H1 (cell line): ENCODE measurements at regions not wholly inside any gene's neighbourhood (a gene's known extent, or its start where the extent isn't known, plus 50 kb on each side); places are given as distances from the start of the nearest gene placed in this dataset.

Experiments
- CTCF ChIA-PET: fragments of 300-600 bp; sonication (Branson Sonifier 250); formaldehyde crosslinking; loops from one replicate; lab custom pipeline; 2021; ENCODE audit not compliant: partially characterized antibody; lab: Charles Lee
- POLR2A ChIA-PET: fragments of 300-600 bp; sonication (Branson Sonifier 250); formaldehyde crosslinking; loops from one replicate; lab custom pipeline; 2021; ENCODE audit warnings: inconsistent platforms; ENCODE audit not compliant: partially characterized antibody; lab: Charles Lee
- DNase-seq, 2 experiments: peaks; one replicate each; pipeline versions ENCODE4 v3.0.0 to v3.0.0-alpha.2; 2010 to 2022; ENCODE audit warnings: low spot score in 2 of 2, low read depth in 1 of 2, mixed read lengths in 1 of 2
- FAIRE-seq: peaks from 2 replicates; lab custom pipeline; 2011; peaks lifted over from hg19 to GRCh38; lab: Jason Lieb, UNC
- H2AFZ ChIP-seq: 2 replicates; pipeline ENCODE4 v1.8.1; 2012; ENCODE audit warnings: low read length, inconsistent platforms
- H2AK5ac ChIP-seq: 2 replicates; pipeline ENCODE4 v1.6.1; 2013; ENCODE audit warnings: low read depth, low read length
- H2BK120ac ChIP-seq: replicated peaks from 2 replicates; pipeline ENCODE3; 2013; ENCODE audit warnings: low read depth, low read length, inconsistent platforms
- H2BK12ac ChIP-seq: 2 replicates; pipeline ENCODE4 v1.6.1; 2013; ENCODE audit warnings: low read depth, low read length
- H2BK15ac ChIP-seq: 2 replicates; pipeline ENCODE4 v1.6.1; 2013; ENCODE audit warnings: low read length
- H2BK20ac ChIP-seq: 2 replicates; pipeline ENCODE4 v1.6.1; 2013; ENCODE audit warnings: low read length
- H2BK5ac ChIP-seq: 2 replicates; pipeline ENCODE4 v1.6.1; 2013; ENCODE audit warnings: low read depth, low read length
- H3K14ac ChIP-seq: 2 replicates; pipeline ENCODE4 v1.6.1; 2013; ENCODE audit warnings: inconsistent platforms; ENCODE audit not compliant: insufficient read length
- H3K18ac ChIP-seq: 2 replicates; pipeline ENCODE4 v1.6.1; 2013; ENCODE audit warnings: low read length; ENCODE audit errors: extremely low read depth
- H3K23ac ChIP-seq: 2 replicates; pipeline ENCODE4 v1.6.1; 2013; ENCODE audit warnings: inconsistent platforms; ENCODE audit not compliant: insufficient read length
- H3K23me2 ChIP-seq: 2 replicates; pipeline ENCODE4 v1.6.1; 2013; ENCODE audit warnings: low read depth, low read length
- H3K27ac ChIP-seq: 2 replicates; pipeline ENCODE4 v1.6.1; 2011; ENCODE audit warnings: low read depth, low read length, inconsistent platforms
- H3K27me3 ChIP-seq, 4 experiments: replicated peaks in 1 of 4; 1 replicate in 1 of 4; 2 replicates in 3 of 4; pipeline versions ENCODE4 v1.6.1 to v1.8.1; 2011 to 2013; ENCODE audit warnings: low read length in 3 of 4, mild to moderate bottlenecking in 3 of 4, inconsistent platforms in 2 of 4, mixed read lengths in 2 of 4, moderate library complexity in 1 of 4; ENCODE audit not compliant: control insufficient read depth in 3 of 4, insufficient read depth in 3 of 4; ENCODE audit errors: extremely low read depth in 1 of 4
- H3K36me3 ChIP-seq, 4 experiments: 2 replicates each; pipeline versions ENCODE4 v1.6.1 to v1.8.1; 2011 to 2013; ENCODE audit warnings: mild to moderate bottlenecking in 4 of 4, low read length in 3 of 4, moderate library complexity in 2 of 4, control low read depth in 1 of 4, inconsistent platforms in 1 of 4; ENCODE audit not compliant: insufficient read depth in 4 of 4, control insufficient read depth in 2 of 4
- H3K4ac ChIP-seq: replicated peaks from 2 replicates; pipeline ENCODE3; 2013; ENCODE audit warnings: low read length, low read depth, mixed read lengths, inconsistent platforms; ENCODE audit not compliant: insufficient read length
- H3K4me1 ChIP-seq, 4 experiments: replicated peaks in 1 of 4; 1 replicate in 1 of 4; 2 replicates in 3 of 4; pipeline versions ENCODE4 v1.6.1 to v1.8.1; 2011 to 2013; ENCODE audit warnings: low read length in 3 of 4, inconsistent platforms in 2 of 4, mixed read lengths in 1 of 4; ENCODE audit not compliant: insufficient read depth in 4 of 4, control insufficient read depth in 3 of 4
- H3K4me2 ChIP-seq, 2 experiments: 2 replicates each; pipeline versions ENCODE4 v1.6.1 to v1.8.1; 2011 to 2013; ENCODE audit warnings: low read depth in 2 of 2, low read length in 2 of 2, control low read depth in 1 of 2, inconsistent platforms in 1 of 2, mild to moderate bottlenecking in 1 of 2; ENCODE audit not compliant: insufficient read depth in 1 of 2
- H3K4me3 ChIP-seq, 4 experiments: fragments of 200-600, 300-600 bp in 1 of 4; sonication (generic), shearing (Covaris generic), sonication (Bioruptor Twin) in 1 of 4; 2 replicates each; pipeline versions ENCODE4 v1.5.1 to v1.8.1; 2011 to 2016; ENCODE audit warnings: low read length in 4 of 4, low read depth in 3 of 4, control low read depth in 2 of 4, inconsistent platforms in 2 of 4, mild to moderate bottlenecking in 2 of 4, mixed read lengths in 1 of 4, moderate library complexity in 1 of 4; ENCODE audit not compliant: insufficient read depth in 2 of 4; ENCODE audit errors: extremely low read depth in 1 of 4
- H3K56ac ChIP-seq: replicated peaks from 2 replicates; pipeline ENCODE3; 2013; ENCODE audit warnings: low read depth, mild to moderate bottlenecking, mixed read lengths, low read length, inconsistent platforms; ENCODE audit not compliant: insufficient read length
- H3K79me1 ChIP-seq: 2 replicates; pipeline ENCODE4 v1.6.1; 2013; ENCODE audit warnings: low read depth, low read length, control low read depth
- H3K79me2 ChIP-seq, 2 experiments: 2 replicates each; pipeline versions ENCODE4 v1.6.1 to v1.8.1; 2012 to 2013; ENCODE audit warnings: low read length in 2 of 2, mild to moderate bottlenecking in 2 of 2, inconsistent platforms in 1 of 2; ENCODE audit not compliant: insufficient read depth in 2 of 2, control insufficient read depth in 1 of 2
- H3K9ac ChIP-seq, 4 experiments: replicated peaks in 1 of 4; 1 replicate in 1 of 4; 2 replicates in 3 of 4; pipeline versions ENCODE4 v1.6.1 to v1.8.1; 2011 to 2013; ENCODE audit warnings: low read depth in 3 of 4, low read length in 3 of 4, control low read depth in 2 of 4, mild to moderate bottlenecking in 2 of 4, moderate library complexity in 2 of 4, inconsistent platforms in 1 of 4; ENCODE audit errors: extremely low read depth in 1 of 4
- H3K9me3 ChIP-seq, 2 experiments: 2 replicates each; pipeline versions ENCODE4 v1.6.1 to v1.8.1; 2012 to 2013; ENCODE audit warnings: mild to moderate bottlenecking in 2 of 2, moderate library complexity in 2 of 2, control low read depth in 1 of 2, inconsistent platforms in 1 of 2, low read depth in 1 of 2, low read length in 1 of 2, mixed read lengths in 1 of 2; ENCODE audit not compliant: insufficient read depth in 2 of 2
- H4K20me1 ChIP-seq, 2 experiments: replicated peaks in 1 of 2; 2 replicates each; pipeline versions ENCODE3 to v1.8.1; 2011 to 2013; ENCODE audit warnings: inconsistent platforms in 2 of 2, low read length in 2 of 2, mild to moderate bottlenecking in 1 of 2; ENCODE audit not compliant: insufficient read depth in 2 of 2, control insufficient read depth in 1 of 2
- H4K5ac ChIP-seq: 2 replicates; pipeline ENCODE4 v1.6.1; 2013; ENCODE audit warnings: low read length, low read depth, mixed read lengths, inconsistent platforms; ENCODE audit not compliant: insufficient read length
- H4K8ac ChIP-seq: 2 replicates; pipeline ENCODE4 v1.8.0; 2013; ENCODE audit warnings: mild to moderate bottlenecking, moderate library complexity, low read length, inconsistent platforms; ENCODE audit not compliant: insufficient read depth; ENCODE audit errors: extremely low read depth
- H4K91ac ChIP-seq: replicated peaks from 2 replicates; pipeline ENCODE3; 2013; ENCODE audit warnings: low read length, mixed read lengths, inconsistent platforms; ENCODE audit not compliant: insufficient read length
- CHD1 ChIP-seq: IDR thresholded peaks from 2 replicates; pipeline ENCODE4 v1.6.1; 2012; ENCODE audit warnings: low read depth, low read length, improper control_type of control experiment
- CHD2 ChIP-seq: IDR thresholded peaks from 2 replicates; pipeline ENCODE4 v1.6.1; 2012; ENCODE audit warnings: low read length, improper control_type of control experiment
- KDM4A ChIP-seq: IDR thresholded peaks from one replicate; pipeline ENCODE4 v1.7.1; 2012; ENCODE audit warnings: low read depth, mild to moderate bottlenecking, moderate library complexity, low read length, inconsistent platforms; ENCODE audit not compliant: severe bottlenecking
- KDM5A ChIP-seq: fragments of 200-600 bp; IDR thresholded peaks from 2 replicates; pipeline ENCODE4 v1.7.1; 2012; ENCODE audit warnings: mild to moderate bottlenecking, low read length, inconsistent platforms, mixed read lengths
- PHF8 ChIP-seq: fragments of 200-600 bp; sonication (generic); conservative IDR thresholded peaks from 2 replicates; pipeline ENCODE4 v1.7.1; 2012; ENCODE audit warnings: low read depth, mild to moderate bottlenecking, inconsistent platforms, low read length, moderate library complexity
- RAD21 ChIP-seq, 2 experiments: IDR thresholded peaks in 1 of 2; conservative IDR thresholded peaks in 1 of 2; 2 replicates each; pipeline ENCODE4 v1.6.1; 2011; ENCODE audit warnings: low read depth in 2 of 2, low read length in 2 of 2, improper control_type of control experiment in 1 of 2, inconsistent platforms in 1 of 2, mild to moderate bottlenecking in 1 of 2, moderate library complexity in 1 of 2
- RFX5 ChIP-seq: IDR thresholded peaks from 2 replicates; pipeline ENCODE4 v1.6.1; 2011; ENCODE audit warnings: low read depth, low read length, improper control_type of control experiment, borderline replicate concordance
- RNF2 ChIP-seq: fragments of 200-900, 300-1000 bp; sonication (generic); IDR thresholded peaks from 2 replicates; pipeline ENCODE4 v1.7.1; 2016; ENCODE audit warnings: borderline replicate concordance, low read depth, mild to moderate bottlenecking, antibody characterized with exemption, low read length; ENCODE audit not compliant: poor library complexity, severe bottlenecking; ENCODE audit errors: missing control alignments
- SIN3A ChIP-seq, 2 experiments: IDR thresholded peaks in 1 of 2; conservative IDR thresholded peaks in 1 of 2; 2 replicates each; pipeline ENCODE4 v1.6.1; 2011 to 2012; ENCODE audit warnings: low read length in 2 of 2, improper control_type of control experiment in 1 of 2, low read depth in 1 of 2, mild to moderate bottlenecking in 1 of 2
- SIRT6 ChIP-seq: IDR thresholded peaks from one replicate; pipeline ENCODE4 v1.7.1; 2012; ENCODE audit warnings: low read length, inconsistent platforms
- SP1 ChIP-seq: IDR thresholded peaks from 2 replicates; pipeline ENCODE4 v1.6.1; 2011; ENCODE audit warnings: low read depth, low read length
- SP4 ChIP-seq: IDR thresholded peaks from 2 replicates; pipeline ENCODE4 v1.6.1; 2012; ENCODE audit warnings: low read length, inconsistent platforms
- TAF1 ChIP-seq: IDR thresholded peaks from 2 replicates; pipeline ENCODE4 v1.6.1; 2011; ENCODE audit warnings: mild to moderate bottlenecking, low read depth, low read length
- WGBS, 2 experiments: shearing (Covaris generic) in 1 of 2; methylation state at CpG; one replicate each; pipeline versions ENCODE4 v1.1.6 to v1.1.7; 2013 to 2015; ENCODE audit warnings: low lambda C conversion rate in 2 of 2, mixed read lengths in 2 of 2, inconsistent platforms in 1 of 2, low coverage in 1 of 2, missing lambda C conversion rate in 1 of 2; ENCODE audit not compliant: insufficient replicate concordance in 2 of 2, insufficient coverage in 1 of 2, insufficient read length in 1 of 2; ENCODE audit errors: extremely low coverage in 1 of 2, missing lambda C conversion rate in 1 of 2; 5-methylcytosine and 5-hydroxymethylcytosine counted together
- TF ChIP-seq, protein P1 (sequence below): IDR thresholded peaks from 2 replicates; pipeline ENCODE4 v1.6.1; 2012; ENCODE audit warnings: inconsistent platforms

DNA sequence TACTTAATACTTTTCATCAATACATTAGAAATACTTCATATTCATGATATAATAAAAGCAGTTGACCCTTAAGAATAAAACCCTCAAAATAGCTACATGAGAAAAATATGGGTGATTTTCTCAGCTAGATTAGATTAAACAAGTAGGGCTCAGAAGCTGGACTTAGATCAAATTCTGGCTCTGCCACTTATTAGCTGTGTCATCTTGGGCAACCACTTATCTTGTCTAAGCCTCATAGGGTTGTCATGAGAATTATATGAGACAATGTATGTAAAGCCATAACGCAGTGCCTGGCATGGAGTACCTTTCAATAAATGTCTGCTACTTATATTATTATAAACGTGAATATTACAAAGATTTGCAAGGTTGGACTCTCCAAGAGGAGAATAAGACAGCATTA is 84.3 kb upstream of the PGRMC2 start:
- Histone ChIP-seq H2BK15ac (no peak overlapping the region), H3K79me1 (no peaks in the 10 kb centered on the region), H3K27ac (no peak overlapping the region), H2AFZ (no peak overlapping the region), H3K23me2 (no peaks in the 10 kb centered on the region), H3K4me3 (no peak overlapping the region), H4K8ac (no peak overlapping the region), H3K9me3 (peaks cover 6 to 12% of the 10 kb centered on the region in 2 experiments; a peak in 3 of 4 replicates), H3K56ac (no peak overlapping the region), H2BK20ac (no peak overlapping the region), H4K91ac (no peak overlapping the region), H3K4ac (no peak overlapping the region), H3K9ac (no peak overlapping the region), H3K36me3 (no peaks in the 10 kb centered on the region), H3K4me1 (no peaks in the 10 kb centered on the region), H3K4me2 (no peak overlapping the region), H4K20me1 (no peaks in the 10 kb centered on the region), H2BK5ac (no peak overlapping the region), H3K79me2 (no peaks in the 10 kb centered on the region), H2BK12ac (no peak overlapping the region), H2AK5ac (no peak overlapping the region), H2BK120ac (no peak overlapping the region), H3K18ac (no peak overlapping the region), H3K23ac (no peak overlapping the region), H3K14ac (no peak overlapping the region), H4K5ac (no peak overlapping the region), H3K27me3 (no peaks in the 10 kb centered on the region; a peak in 1 of 7 replicates)
- FAIRE-seq (no peak), DNase-seq (no peak)
- POLR2A ChIA-PET = no interaction called here
- 92% methylated on average over 2 of the region's 2 CpGs; no CpG with 5 or more reads in 1 of the 2 experiments for WGBS, 2 experiments
- CTCF ChIA-PET = no interaction called here
- TF ChIP-seq SIN3A (conservative IDR thresholded peaks at IDR 0.05 in 1 of 2, IDR thresholded peaks at IDR 0.05 in 1 of 2; ENCODE audit: low read depth in 1 of 2, low read length in 2 of 2) = no peak
- TF ChIP-seq PHF8 = no peak
- no peak for TF ChIP-seq KDM4A
- TF ChIP-seq, protein P1, sequence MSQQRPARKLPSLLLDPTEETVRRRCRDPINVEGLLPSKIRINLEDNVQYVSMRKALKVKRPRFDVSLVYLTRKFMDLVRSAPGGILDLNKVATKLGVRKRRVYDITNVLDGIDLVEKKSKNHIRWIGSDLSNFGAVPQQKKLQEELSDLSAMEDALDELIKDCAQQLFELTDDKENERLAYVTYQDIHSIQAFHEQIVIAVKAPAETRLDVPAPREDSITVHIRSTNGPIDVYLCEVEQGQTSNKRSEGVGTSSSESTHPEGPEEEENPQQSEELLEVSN = no peak
- TF ChIP-seq CHD2 = no peak
- no peak for TF ChIP-seq TAF1
- no peak for TF ChIP-seq SP4
- no peak for TF ChIP-seq CHD1
- no peak for TF ChIP-seq RNF2
- no peak for TF ChIP-seq SP1
- no peak for TF ChIP-seq RAD21 (IDR thresholded peaks at IDR 0.05 in 1 of 2, conservative IDR thresholded peaks at IDR 0.05 in 1 of 2; ENCODE audit: low read depth in 2 of 2, low read length in 2 of 2)
- TF ChIP-seq KDM5A = no peak
- no peak for TF ChIP-seq SIRT6
- no peak for TF ChIP-seq RFX5
